HG03045 (cell line): ENCODE measurements at regions not wholly inside any gene's neighbourhood (a gene's known extent, or its start where the extent isn't known, plus 50 kb on each side); places are given as distances from the start of the nearest gene placed in this dataset.
A peak's percentile ranks its signal among the peaks of the same experiment; 100 is the strongest.

Source experiments
- ATAC-seq: cut with Tn5 transposase; IDR thresholded peaks from one replicate; pipeline ENCODE4 v1.9.1; 2021; ENCODE audit warnings: mild to moderate bottlenecking, moderate library complexity; ENCODE audit not compliant: unreplicated experiment

DNA sequence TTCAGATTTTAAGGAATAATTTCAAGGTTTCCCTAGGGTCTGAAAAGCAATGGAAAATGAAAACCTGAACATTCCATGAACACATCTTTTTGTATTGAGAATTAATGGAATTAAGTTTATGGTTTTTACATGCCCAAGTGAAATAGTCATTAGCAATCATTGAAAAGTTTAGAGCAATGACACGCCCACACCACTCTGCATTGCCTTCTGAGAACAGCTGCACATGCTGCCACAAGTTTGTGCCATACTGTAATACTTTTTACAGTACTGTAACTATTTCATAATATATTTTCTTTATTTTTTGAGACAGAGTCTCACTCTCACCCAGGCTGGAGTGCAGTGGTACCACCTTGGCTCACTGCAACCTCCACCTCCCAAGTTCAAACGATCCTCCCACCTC is 345.2 kb upstream of the PMFBP1 start:
- ATAC-seq = no peak

DNA sequence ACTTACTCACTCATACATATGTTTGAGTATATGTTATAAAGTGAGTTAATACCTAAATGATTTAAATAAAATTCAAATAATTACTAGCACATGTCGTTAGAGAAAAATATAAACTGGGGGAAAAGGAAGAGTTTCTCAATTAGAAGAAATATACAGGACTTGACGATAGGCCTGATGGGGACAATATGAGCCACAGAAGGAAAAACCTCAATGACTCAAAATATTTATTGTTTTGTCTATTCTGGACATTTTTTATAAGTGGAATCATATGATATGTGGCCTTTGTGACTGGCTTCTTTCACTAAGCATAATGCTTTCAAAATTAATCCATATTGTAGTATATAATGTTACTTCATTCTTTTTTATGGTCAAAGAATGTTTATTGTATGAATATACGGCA is 339.2 kb upstream of the PMFBP1 start:
- no peak for ATAC-seq

DNA sequence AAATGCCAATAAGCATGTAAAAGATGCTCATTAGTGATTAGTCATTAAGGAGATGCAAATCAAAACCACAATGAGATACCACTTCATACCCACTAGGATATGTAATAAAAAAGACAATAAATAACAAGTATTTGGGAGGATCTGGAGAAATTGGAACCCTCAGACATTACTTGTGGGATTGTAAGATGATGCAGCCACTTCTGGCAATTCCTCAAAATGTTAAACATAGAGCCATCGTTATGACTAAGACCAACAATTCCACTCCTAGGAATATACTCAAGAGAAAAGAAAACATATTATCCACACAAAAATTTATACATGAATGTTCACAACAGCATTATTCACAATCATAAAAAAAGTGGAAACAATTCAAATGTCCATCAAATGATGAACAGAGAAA is 336.2 kb upstream of the PMFBP1 start:
- ATAC-seq = no peak

DNA sequence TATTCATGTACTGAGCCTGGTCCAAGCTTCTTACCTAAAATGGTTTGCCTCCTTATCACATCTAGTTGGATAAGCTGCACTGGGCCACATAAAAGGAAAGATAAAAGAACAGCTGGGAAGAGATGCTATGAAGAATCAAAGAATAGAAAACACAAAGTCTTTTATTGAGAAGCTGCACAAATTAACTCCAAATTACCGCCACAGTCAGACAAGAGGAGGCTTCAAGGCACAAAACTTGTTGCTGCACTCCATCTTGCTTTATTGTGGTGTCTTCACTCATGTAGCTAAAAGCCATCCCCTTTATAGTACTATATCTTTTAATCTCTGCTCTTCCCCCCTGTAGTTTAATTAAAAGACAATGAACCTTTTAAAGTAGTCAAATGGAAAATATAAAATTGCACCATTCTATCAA is 330.6 kb upstream of the PMFBP1 start:
- no peak for ATAC-seq

DNA sequence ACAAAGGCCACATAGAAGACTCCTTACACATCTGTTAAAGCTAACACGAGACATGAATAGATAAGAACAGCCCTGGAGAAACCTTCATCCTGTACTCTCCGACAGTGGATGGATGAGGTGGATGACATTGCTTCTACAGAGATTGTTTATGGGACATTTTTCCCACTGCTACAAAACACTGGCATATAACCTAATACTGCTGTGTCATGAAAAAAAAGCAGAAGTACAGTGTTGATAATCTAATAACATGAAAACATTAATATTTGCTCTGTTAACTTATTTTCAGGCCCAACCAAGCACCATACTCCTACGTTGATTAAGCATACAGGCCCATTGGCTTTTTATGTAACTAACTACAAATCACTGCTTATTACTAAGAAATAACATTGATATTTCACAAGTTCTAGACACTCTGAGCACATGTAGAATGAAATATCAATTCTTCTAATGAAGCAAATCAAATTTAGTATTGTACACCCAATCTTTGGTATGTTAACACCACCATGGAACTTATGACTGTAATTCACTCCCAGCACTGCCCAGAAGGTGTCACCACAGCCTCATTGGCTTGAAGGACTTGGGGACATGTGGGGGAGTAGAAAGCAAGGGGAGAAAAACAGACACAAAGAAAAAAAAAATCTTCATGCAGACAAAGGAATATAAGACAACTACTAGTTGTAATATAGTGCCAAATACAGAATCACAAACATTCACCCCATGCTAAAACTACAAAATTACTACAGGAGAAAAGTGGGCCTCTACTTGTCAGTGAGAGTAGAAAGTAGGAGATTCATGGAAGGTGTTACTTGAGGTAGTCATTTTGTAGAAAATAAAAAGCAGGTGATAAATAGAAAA is 330.0 kb upstream of the PMFBP1 start:
- peak; percentile 62 for ATAC-seq

DNA sequence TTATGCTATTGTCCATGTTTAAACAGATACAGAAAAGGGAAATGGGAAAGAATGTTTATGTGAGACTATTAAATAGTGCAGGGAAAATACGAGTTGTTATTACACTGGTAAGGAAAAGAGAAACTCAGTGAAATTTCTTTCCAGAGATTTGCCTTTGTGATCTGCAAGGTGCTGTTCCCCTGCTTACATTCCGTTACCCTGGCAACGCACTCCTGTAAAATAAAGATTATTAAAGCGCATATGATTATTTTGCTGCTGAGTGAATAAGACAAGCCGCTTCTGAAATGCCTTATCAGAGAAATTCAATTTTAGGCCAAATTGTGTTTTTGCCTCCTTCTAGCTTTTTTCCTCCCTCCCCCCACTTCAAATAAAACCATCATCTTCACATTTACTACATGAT is 328.6 kb upstream of the PMFBP1 start:
- ATAC-seq = no peak

DNA sequence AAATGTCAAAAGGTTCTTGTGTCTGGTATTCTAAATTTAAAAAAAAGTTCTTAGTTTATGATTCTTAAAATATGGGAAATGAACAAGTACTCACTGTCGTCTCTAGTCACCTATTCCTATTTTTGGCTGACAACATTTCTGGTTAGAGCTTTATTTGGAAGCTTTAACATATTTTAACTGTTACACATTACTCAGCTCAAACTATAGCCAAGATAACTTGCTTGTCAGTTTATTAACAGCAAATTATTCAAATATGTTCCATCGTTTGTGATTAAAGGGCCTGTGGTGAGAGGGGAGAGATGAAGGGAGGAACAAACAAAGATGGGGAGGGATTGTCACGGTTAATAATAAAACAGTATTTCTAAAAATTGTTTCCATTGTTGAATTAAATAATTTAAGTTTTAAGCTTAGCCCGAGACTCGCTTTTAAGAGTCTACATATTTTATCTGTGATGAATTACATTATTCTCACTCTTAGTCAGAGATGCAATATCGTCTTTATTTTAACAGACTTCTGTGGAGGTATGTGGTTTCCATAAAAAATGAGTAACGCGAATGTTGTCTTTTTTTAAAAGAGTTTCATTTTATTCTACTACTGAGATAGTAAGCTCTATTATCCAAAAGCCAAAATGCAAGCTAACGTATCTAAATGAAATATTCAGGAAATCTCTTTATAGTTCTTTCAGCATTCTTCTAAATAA is 321.9 kb upstream of the PMFBP1 start:
- ATAC-seq = no peak

DNA sequence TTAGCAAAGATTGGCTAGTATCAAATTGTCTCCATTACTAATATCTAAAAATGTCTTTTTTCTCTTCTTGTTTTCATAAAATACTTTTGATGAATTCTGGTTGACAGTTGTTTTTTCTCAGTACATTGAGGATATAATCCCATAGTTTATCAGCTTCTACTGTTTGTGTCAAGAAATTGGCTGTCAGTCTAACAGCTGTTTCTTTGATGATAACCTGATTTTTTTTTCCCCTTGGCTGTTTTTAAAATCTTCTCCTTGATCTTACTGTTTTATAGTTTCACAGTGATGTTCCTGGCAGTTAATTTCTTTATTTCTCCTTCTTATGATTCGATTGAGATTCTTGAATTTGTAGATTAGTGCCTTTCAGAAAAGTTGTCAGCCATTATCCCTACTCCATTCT is 315.3 kb upstream of the PMFBP1 start:
- no peak for ATAC-seq

DNA sequence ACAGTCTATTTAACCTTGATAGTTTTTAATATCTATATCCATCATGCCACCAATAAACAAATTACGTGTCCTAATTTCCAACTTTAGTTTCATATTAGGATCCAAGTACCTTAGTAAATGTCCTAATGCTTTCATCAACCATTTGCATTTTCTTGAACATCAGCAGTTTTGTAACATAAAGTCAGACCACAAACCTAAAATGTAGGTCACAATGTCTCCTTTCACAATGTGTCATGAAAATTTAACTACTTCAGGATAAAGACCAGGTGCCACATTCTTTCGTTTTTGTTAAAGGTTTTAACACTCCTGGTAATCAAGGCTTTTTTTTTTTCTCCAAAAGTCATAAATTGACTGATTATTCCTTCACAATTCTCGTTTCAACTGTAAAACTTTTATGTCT is 310.7 kb upstream of the PMFBP1 start:
- no peak for ATAC-seq

DNA sequence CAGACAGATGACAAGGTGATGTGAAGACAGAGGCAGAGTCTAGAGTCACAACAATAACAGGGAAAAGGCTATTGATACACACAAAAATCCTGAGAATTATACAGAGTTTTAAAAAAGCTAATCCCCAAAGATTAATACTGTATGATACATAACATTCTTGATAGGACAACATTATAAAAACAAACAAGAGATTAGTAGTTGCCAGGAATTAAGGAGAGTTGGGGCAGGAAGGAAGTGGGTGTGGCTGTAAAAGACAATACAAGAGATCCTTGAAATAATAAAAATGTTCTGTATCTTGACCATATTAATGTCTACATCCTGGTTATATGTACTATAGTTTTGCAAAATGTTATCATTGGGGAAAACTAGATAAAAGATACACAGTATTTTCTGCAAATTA is 309.5 kb upstream of the PMFBP1 start:
- ATAC-seq = no peak

DNA sequence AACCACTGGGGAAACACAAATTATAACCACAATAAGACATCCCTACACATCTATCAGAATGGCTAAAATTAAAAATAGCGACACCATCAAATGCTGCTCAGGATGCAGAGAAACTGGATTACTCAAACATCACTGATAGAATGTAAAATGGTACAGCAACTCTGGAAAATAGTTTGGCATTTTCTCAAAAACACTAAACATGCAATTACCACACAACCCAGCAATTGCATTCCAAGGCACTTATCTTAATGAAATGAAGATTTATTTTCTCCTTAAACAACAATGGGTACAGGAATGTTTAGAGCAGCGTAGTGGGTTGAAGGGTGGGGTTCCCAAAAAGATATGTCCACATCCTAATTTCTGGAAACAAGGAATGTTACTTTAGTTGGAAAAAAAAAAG is 309.0 kb upstream of the PMFBP1 start:
- no peak for ATAC-seq

DNA sequence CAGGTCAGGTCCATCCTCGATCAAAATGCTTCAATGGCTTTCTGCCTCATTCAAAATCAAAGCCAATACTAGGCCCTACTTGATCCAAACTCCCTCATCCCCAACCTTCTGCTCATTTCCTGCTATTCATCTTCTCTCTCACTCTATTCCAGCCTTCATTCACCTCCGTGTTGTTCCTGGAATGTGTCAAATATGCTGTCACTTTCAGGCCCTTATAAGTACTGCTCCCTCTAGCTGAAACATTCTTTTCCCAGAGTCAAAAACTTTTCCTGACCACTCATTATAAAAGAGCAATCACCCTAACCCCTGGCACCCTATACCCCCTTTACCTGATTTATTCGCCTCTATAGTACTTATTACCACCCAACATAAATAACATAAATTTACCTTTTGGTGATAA is 303.7 kb upstream of the PMFBP1 start:
- ATAC-seq = no peak

DNA sequence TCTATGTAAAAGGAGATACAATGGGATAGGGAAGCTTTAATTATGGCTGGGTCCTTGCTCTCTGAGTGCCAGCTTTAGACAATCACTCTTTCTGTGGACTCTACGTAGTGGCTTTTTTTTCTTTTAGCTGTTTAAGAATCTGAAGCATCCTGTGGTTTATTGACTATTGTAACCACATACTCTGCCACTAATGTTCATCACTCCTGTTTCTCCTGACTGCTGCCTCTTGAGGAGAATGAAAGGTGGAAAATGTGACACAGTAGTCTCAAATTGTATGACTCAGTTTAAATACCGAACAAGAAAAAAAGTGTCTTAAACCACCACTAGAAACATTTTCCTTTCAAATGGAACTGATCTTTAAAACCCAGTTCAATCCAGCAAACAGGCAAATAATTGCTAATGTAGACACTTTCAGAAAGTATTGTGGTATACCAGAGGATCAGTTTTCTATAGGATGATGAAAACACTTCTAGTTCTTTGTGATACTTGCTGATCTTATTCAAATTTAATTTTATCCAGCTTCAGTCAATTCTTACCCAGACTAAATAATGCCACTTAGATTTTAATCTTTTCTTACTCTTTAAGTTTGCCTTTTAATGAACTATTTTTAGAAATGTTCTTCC is 302.7 kb upstream of the PMFBP1 start:
- no peak for ATAC-seq

DNA sequence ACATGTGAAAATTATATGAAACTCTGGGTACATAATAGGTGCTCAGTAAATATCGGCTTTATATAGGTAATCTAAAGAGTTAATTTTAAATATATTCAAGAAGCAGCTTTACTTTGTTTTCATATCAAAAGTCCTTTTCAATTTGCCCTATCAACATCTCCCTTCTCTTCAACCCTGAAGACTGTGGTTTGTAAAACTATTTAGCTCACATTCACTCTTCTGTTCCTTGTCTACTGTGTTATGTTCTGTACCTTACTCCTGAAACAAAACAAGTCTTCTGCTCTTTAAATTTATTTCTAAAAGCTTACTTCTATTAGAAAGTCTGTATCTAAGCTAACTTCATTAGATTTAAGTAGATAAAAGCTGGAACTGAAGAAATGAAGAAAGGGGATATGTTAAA is 301.7 kb upstream of the PMFBP1 start:
- ATAC-seq = no peak

DNA sequence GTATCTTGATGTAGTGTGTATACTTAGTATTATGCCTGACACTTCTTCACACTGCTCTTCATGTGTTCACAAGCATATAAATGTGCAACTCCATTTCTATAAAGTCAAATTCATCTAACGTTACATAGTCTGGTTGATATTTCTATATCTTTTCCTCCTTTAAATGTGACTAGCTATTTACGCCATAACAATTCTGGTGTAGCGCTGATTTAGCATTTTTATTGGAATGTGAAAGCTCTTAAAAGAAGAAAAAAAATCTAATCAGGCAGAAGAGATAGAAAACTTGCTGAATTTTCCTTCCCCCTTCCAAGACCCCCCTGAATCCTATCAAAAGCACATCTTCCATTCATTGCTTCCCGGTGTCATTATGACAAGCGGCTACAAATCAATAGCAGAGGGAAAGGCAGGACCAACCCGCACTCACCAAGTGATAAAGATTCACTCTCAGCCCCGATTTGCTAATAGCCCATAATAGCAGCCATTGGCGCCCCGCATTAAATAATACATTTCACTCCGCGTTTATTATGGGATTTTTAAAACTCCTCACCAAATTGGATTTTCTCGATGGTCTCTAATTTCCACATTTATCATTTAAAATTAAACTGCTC is 299.5 kb upstream of the PMFBP1 start:
- no peak for ATAC-seq

DNA sequence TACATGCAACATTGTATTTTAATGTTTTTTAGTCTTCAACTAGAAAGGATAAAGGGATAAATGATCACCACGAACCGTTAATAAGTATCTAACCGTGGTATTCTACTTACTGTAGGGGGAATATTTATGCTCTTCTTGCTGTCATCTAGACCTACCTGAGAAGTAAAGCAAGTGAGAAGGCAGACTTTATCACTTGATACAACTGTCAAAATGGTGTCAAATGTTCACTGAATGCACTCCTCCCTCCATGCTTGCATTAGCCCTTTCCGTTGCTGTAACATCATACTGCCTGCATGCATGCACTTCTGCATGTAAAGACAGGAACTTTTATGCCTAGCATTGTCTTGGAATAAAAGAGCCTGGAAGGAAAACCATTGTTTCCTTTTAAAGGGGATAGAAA is 298.6 kb upstream of the PMFBP1 start:
- ATAC-seq = no peak

DNA sequence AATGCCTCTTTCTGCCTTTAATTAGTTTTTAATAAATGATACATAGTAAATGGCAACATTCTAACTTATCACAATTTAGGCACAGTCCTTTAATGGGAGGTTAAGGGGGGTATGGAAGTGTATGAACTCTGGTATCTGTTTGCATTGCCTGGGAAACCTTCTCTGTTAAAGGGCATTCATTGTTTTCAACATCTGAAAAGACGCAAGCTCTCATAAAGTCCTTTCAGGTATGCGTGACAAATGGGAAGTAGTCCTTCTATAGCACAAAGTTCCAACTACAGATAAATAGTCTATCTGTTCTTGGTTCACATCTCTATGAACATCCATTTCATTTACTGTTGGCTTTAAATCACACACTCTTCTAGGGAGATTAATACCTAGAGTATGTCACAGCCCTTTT is 298.0 kb upstream of the PMFBP1 start:
- no peak for ATAC-seq

DNA sequence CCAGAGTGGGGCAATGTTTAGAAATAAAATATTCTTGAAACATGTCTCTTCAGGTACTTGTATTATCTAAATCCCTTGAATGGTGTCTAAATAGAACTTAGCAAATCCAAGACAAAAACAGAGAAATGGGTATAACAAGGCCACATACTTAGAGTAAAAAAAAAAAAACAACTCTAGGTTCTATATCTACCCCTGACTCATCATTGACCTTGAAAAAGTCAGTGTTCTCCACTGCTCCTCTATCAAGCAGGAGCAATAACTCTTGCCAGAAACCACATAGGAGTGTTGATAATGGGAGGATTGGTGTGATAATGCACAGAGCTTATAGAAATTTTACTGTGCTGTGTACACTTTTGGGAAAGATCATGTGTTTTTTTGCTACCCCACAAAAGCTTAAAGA is 296.6 kb upstream of the PMFBP1 start:
- ATAC-seq = no peak

DNA sequence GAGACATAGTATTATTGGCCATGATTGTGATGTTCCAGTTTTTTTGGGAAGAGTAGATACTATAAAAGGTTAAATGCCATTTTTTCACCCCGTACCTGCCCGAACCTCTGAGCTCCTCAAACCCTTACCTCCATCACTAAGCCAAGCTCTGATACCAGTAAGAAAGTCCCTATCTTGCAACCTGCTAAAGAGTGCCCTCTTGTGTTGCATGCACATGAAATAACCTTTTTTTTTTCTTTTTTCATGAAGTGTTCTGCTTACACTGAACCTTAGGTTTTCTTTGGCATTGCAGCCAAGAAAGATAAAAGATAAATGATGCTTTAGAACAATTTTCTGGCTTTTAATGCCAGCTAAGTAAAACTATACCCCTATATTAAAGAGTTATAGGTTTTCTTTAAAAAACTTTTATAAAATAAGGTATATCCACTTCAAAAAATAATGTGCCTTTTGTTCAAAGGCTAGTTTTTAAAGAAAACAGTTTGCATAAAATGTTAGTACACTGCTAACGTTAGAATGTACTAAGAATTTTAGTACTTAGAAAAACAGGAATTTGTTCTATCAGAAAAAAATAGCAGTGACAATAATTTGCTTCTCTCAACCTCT is 295.3 kb upstream of the PMFBP1 start:
- ATAC-seq = no peak

DNA sequence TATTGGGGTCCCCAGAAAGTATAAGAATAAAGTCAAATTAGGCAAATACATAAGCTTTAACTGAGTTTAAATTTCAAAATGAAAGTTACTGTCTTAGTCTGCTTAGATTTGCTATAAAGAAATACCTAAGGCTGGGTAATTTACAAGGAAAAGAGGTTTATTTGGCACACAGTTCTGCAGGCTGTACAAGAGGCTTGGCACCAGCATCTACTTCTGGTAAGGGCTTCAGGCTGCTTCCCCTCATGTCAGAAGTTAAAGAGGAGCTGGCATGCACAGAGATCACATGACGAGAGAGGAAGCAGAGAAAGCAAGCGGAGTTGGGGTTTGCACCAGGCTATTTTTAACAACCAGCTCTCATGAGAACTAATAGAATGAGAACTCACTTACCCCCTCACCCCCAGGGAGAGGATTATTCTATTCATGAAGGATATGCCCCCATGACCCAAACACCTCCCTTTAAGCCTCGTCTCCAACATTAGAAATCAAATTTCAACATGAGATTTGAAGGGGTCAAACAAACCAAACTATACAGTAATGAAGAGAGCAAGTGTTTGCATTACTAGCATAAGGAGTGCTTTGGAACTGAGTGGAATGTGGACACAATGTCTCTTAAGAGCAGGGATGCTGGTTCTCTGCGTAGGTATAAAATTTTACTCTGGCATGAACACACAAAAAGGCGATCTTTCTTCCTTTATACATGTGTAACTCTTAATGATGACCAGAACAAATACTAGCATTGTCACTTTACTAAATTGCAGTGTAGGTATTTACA is 292.8 kb upstream of the PMFBP1 start:
- ATAC-seq = no peak

DNA sequence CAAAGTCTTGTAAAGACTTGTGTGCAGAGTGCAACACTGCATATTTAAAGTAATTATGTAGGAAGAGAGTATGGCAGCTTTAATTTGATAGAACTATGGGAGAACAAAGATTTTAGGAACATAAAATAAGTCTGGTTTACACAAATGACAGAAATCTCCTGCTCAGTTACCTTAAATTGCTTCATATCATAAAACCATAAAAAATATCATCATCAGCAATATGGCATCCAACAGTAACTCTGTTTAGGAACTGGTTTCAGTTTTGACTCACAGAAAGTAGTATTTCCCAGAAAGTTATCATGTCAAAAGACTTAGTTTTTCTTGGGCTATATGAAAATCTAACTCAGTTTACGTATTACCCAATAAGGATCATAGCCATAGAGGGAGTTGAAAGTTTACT is 292.1 kb upstream of the PMFBP1 start:
- ATAC-seq = no peak
